IMR-90 (cell line): ENCODE measurements at regions not wholly inside any gene's neighbourhood (a gene's known extent, or its start where the extent isn't known, plus 50 kb on each side); places are given as distances from the start of the nearest gene placed in this dataset.

Experiments
- ATAC-seq: fragments of 200-7000 bp; cut with Tn5 transposase; 2 replicates; pipeline ENCODE4 v1.9.1; 2020; ENCODE audit warnings: low read depth, mild to moderate bottlenecking, moderate library complexity
- BruUV-seq: library from RNA; stranded (reverse); fragments of 400-500 nt; replicated peaks from 2 replicates; lab custom pipeline; 2021; lab: Mats Ljungman, UMichigan
- CTCF ChIA-PET: fragments of 300-600 bp; formaldehyde crosslinking; extraction: SDS; loops from one replicate; lab custom pipeline; 2021; ENCODE audit warnings: antibody characterized with exemption; lab: Yijun Ruan, JAX
- POLR2A ChIA-PET: fragments of 300-600 bp; sonication (Branson Sonifier 250); formaldehyde crosslinking; loops from one replicate; lab custom pipeline; 2022; ENCODE audit warnings: antibody characterized with exemption; ENCODE audit not compliant: unreplicated experiment; lab: Charles Lee
- DNase-seq: peaks from one replicate; pipeline ENCODE4 v3.0.0; 2013
- H2AFZ ChIP-seq: replicated peaks from 2 replicates; pipeline ENCODE3; 2013; ENCODE audit warnings: low read length, mild to moderate bottlenecking; ENCODE audit not compliant: poor library complexity
- H2AK5ac ChIP-seq: 2 replicates; pipeline ENCODE4 v1.6.1; 2013; ENCODE audit warnings: low read depth, low read length, inconsistent platforms
- H2AK9ac ChIP-seq: replicated peaks from 2 replicates; pipeline ENCODE3; 2013; ENCODE audit warnings: mild to moderate bottlenecking, low read depth, low read length, moderate library complexity; ENCODE audit not compliant: poor library complexity
- H2BK120ac ChIP-seq: 2 replicates; pipeline ENCODE4 v1.6.1; 2013; ENCODE audit warnings: low read depth, low read length, inconsistent platforms
- H2BK15ac ChIP-seq: 3 replicates; pipeline ENCODE4 v1.6.1; 2013; ENCODE audit warnings: low read depth, low read length, inconsistent platforms
- H2BK20ac ChIP-seq: 2 replicates; pipeline ENCODE4 v1.6.1; 2013; ENCODE audit warnings: low read depth, mild to moderate bottlenecking, inconsistent platforms, low read length, moderate library complexity
- H2BK5ac ChIP-seq: 2 replicates; pipeline ENCODE4 v1.6.1; 2013; ENCODE audit warnings: mild to moderate bottlenecking, low read depth, low read length, inconsistent platforms; ENCODE audit not compliant: poor library complexity, severe bottlenecking
- H3K14ac ChIP-seq: replicated peaks from 2 replicates; pipeline ENCODE4 v1.6.1; 2013; ENCODE audit warnings: low read depth, low read length, inconsistent platforms
- H3K18ac ChIP-seq: 2 replicates; pipeline ENCODE4 v1.6.1; 2013; ENCODE audit warnings: low read depth, low read length, control low read depth
- H3K23ac ChIP-seq: 2 replicates; pipeline ENCODE4 v1.6.1; 2013; ENCODE audit warnings: low read depth, low read length, inconsistent platforms
- H3K27ac ChIP-seq: 2 replicates; pipeline ENCODE4 v1.5.1; 2013; ENCODE audit warnings: mild to moderate bottlenecking, control low read depth, low read length; ENCODE audit not compliant: insufficient read depth
- H3K27me3 ChIP-seq: 2 replicates; pipeline ENCODE4 v1.6.1; 2013; ENCODE audit warnings: low read length; ENCODE audit not compliant: control insufficient read depth, insufficient read depth
- H3K36me3 ChIP-seq: 2 replicates; pipeline ENCODE4 v1.6.1; 2013; ENCODE audit warnings: low read length, mixed read lengths; ENCODE audit not compliant: control insufficient read depth, insufficient read depth
- H3K4ac ChIP-seq: 2 replicates; pipeline ENCODE4 v1.6.1; 2013; ENCODE audit warnings: low read depth, low read length, inconsistent platforms
- H3K4me1 ChIP-seq: 2 replicates; pipeline ENCODE4 v1.6.1; 2013; ENCODE audit warnings: low read length, mixed read lengths; ENCODE audit not compliant: control insufficient read depth, insufficient read depth
- H3K4me2 ChIP-seq: 2 replicates; pipeline ENCODE4 v1.6.1; 2013; ENCODE audit warnings: low read depth, mild to moderate bottlenecking, control low read depth, low read length, moderate library complexity
- H3K4me3 ChIP-seq: 2 replicates; pipeline ENCODE4 v1.5.1; 2013; ENCODE audit warnings: low read depth, mild to moderate bottlenecking, control low read depth, low read length, moderate library complexity; ENCODE audit not compliant: insufficient read depth
- H3K56ac ChIP-seq: 2 replicates; pipeline ENCODE4 v1.6.1; 2013; ENCODE audit warnings: low read length, inconsistent platforms; ENCODE audit not compliant: insufficient read depth; ENCODE audit errors: extremely low read depth
- H3K79me1 ChIP-seq, 2 experiments: 2 replicates each; pipeline ENCODE4 v1.6.1; 2013; ENCODE audit warnings: low read length in 2 of 2, inconsistent platforms in 1 of 2, low read depth in 1 of 2
- H3K9ac ChIP-seq: 2 replicates; pipeline ENCODE4 v1.6.1; 2013; ENCODE audit warnings: low read depth, low read length, control low read depth
- H3K9me1 ChIP-seq: 2 replicates; pipeline ENCODE4 v1.6.1; 2013; ENCODE audit warnings: low read length, inconsistent platforms; ENCODE audit not compliant: insufficient read depth
- H3K9me3 ChIP-seq: 2 replicates; pipeline ENCODE4 v1.6.1; 2013; ENCODE audit warnings: low read length; ENCODE audit not compliant: control insufficient read depth, insufficient read depth
- H4K20me1 ChIP-seq: 2 replicates; pipeline ENCODE4 v1.6.1; 2013; ENCODE audit warnings: low read length, inconsistent platforms; ENCODE audit not compliant: insufficient read depth
- H4K5ac ChIP-seq: 2 replicates; pipeline ENCODE4 v1.6.1; 2013; ENCODE audit warnings: mild to moderate bottlenecking, low read depth, low read length, control low read depth
- H4K8ac ChIP-seq, 2 experiments: 2 replicates each; pipeline ENCODE4 v1.6.1; 2013; ENCODE audit warnings: low read depth in 2 of 2, low read length in 2 of 2, control low read depth in 1 of 2, inconsistent platforms in 1 of 2
- H4K91ac ChIP-seq: 2 replicates; pipeline ENCODE4 v1.6.1; 2013; ENCODE audit warnings: low read depth, low read length, inconsistent platforms; ENCODE audit not compliant: insufficient read depth
- CEBPB ChIP-seq: IDR thresholded peaks from 2 replicates; pipeline ENCODE4 v1.6.1; 2012; ENCODE audit warnings: low read depth, low read length, improper control_type of control experiment
- MAFK ChIP-seq: IDR thresholded peaks from 2 replicates; pipeline ENCODE4 v1.6.1; 2012; ENCODE audit warnings: low read depth, low read length, improper control_type of control experiment
- MAZ ChIP-seq: IDR thresholded peaks from 2 replicates; pipeline ENCODE4 v1.6.1; 2012; ENCODE audit warnings: low read depth, mild to moderate bottlenecking, low read length, improper control_type of control experiment, moderate library complexity, borderline replicate concordance
- NFE2L2 ChIP-seq: fragments of 150-350 bp; IDR thresholded peaks from 2 replicates; pipeline ENCODE4 v1.6.1; 2016; ENCODE audit warnings: low read depth, mild to moderate bottlenecking, low read length
- RFX5 ChIP-seq: IDR thresholded peaks from 2 replicates; pipeline ENCODE4 v1.8.0; 2012; ENCODE audit warnings: low read depth, mild to moderate bottlenecking, low read length, moderate library complexity
- SMC3 ChIP-seq: fragments of 150-350 bp; IDR thresholded peaks from 2 replicates; pipeline ENCODE4 v1.6.1; 2016; ENCODE audit warnings: low read depth, mild to moderate bottlenecking, antibody characterized with exemption, low read length, moderate library complexity
- USF2 ChIP-seq: fragments of 150-350 bp; IDR thresholded peaks from 2 replicates; pipeline ENCODE4 v1.6.1; 2017; ENCODE audit warnings: mild to moderate bottlenecking, antibody characterized with exemption, low read length, low read depth
- WGBS, 2 experiments: methylation state at CpG; one replicate each; pipeline versions ENCODE4 v1.1.5 to v1.1.7; 2013; ENCODE audit warnings: missing lambda C conversion rate in 2 of 2; ENCODE audit not compliant: insufficient read length in 1 of 2; ENCODE audit errors: extremely low coverage in 2 of 2; 5-methylcytosine and 5-hydroxymethylcytosine counted together
- dilution Hi-C: fragments of 300-500 bp; cut with HindIII; formaldehyde crosslinking; loops from one replicate; pipeline ENCODE4 v1.14.3; 2018; ENCODE audit warnings: low sequenced_read_pairs; ENCODE audit not compliant: unreplicated experiment
- in situ Hi-C: fragments of 300-500 bp; cut with MboI; formaldehyde crosslinking; loops from 3 replicates; pipeline ENCODE4 v1.14.3; 2019; ENCODE audit warnings: low sequenced_read_pairs, inconsistent platforms, mixed read lengths
- intact Hi-C: fragments of 100-400 bp; cut with micrococcal nuclease; formaldehyde crosslinking; loops from 2 replicates; pipeline ENCODE4 v1.10.0; 2022

- ATAC-seq (no peak), DNase-seq (no peak)
- no peak overlapping the region for H2AK9ac ChIP-seq
- H3K56ac ChIP-seq: no peak overlapping the region
- intact Hi-C loops: no loop called here
- no peak overlapping the region for H3K4me2 ChIP-seq
- H2AK5ac ChIP-seq: no peak overlapping the region
- peaks cover 2% of the 10 kb centered on the region; the same call in 1 of the 2 replicates for H3K9me3 ChIP-seq
- no peak overlapping the region for H3K14ac ChIP-seq
- H3K4me1 ChIP-seq: no peaks in the 10 kb centered on the region
- H2BK20ac ChIP-seq: no peak overlapping the region
- H2BK120ac ChIP-seq: no peak overlapping the region
- no peak overlapping the region for H3K4ac ChIP-seq
- dilution Hi-C loops: no loop called here
- H2AFZ ChIP-seq: no peak overlapping the region
- H3K79me1 ChIP-seq: no peaks in the 10 kb centered on the region
- TF ChIP-seq RFX5: no peak
- no peak for TF ChIP-seq CEBPB
- TF ChIP-seq MAFK: no peak
- no peak for TF ChIP-seq SMC3
- no peak for TF ChIP-seq MAZ
- no peak for TF ChIP-seq USF2
- no peak for TF ChIP-seq NFE2L2
- H3K27ac ChIP-seq: no peak overlapping the region
- no peak overlapping the region for H4K8ac ChIP-seq
- ChIA-PET POLR2A (no interaction called here), CTCF (no interaction called here)
- no peaks in the 10 kb centered on the region for H3K9me1 ChIP-seq
- H4K5ac ChIP-seq: no peak overlapping the region
- no CpG with 5 or more reads among the region's 5 CpGs for WGBS, 2 experiments
- no peak overlapping the region for H3K18ac ChIP-seq
- H3K36me3 ChIP-seq: no peaks in the 10 kb centered on the region
- H3K27me3 ChIP-seq: no peaks in the 10 kb centered on the region
- H2BK5ac ChIP-seq: no peak overlapping the region
- H3K4me3 ChIP-seq: no peak overlapping the region
- no TSS peak for BruUV-seq
- no peak overlapping the region for H3K9ac ChIP-seq
- H4K20me1 ChIP-seq: no peaks in the 10 kb centered on the region
- in situ Hi-C loops: no loop called here
- H2BK15ac ChIP-seq: no peak overlapping the region
- no peak overlapping the region for H4K91ac ChIP-seq
- H3K23ac ChIP-seq: no peak overlapping the region
Observed at GRCh38 chr4:164058776-164059445, 564.4 kb downstream of the TMA16 start.
